K562 (cell line): ENCODE measurements at regions not wholly inside any gene's neighbourhood (a gene's known extent, or its start where the extent isn't known, plus 50 kb on each side); places are given as distances from the start of the nearest gene placed in this dataset.

ENCODE experiments used
- ATAC-seq: fragments of 200-7000 bp; cut with Tn5 transposase; 3 replicates; pipeline ENCODE4 v1.9.1; 2020; ENCODE audit warnings: moderate library complexity
- BruUV-seq: library from RNA; stranded (reverse); fragments of 400-500 nt; replicated peaks from 2 replicates; lab custom pipeline; 2021; lab: Mats Ljungman, UMichigan
- CTCF ChIA-PET: fragments of 300-600 bp; formaldehyde crosslinking; extraction: SDS; loops from one replicate; lab custom pipeline; 2021; ENCODE audit warnings: low intra/inter-chr PET ratio; lab: Yijun Ruan, JAX
- POLR2A ChIA-PET: fragments of 300-600, 350-650 bp; sonication (Branson Sonifier 250); formaldehyde crosslinking; extraction: SDS; loops from one replicate; lab custom pipeline; 2021; ENCODE audit warnings: antibody characterized with exemption, inconsistent platforms; lab: Yijun Ruan, JAX
- DNase-seq, 4 experiments: peaks; one replicate each; pipeline versions ENCODE4 v3.0.0 to v3.0.0-alpha.2; 2011 to 2018; ENCODE audit warnings: low spot score in 3 of 4, mixed read lengths in 3 of 4; ENCODE audit errors: extremely low read depth in 1 of 4
- FAIRE-seq: peaks from 2 replicates; lab custom pipeline; 2011; peaks lifted over from hg19 to GRCh38; lab: Jason Lieb, UNC
- H2AFZ ChIP-seq: 2 replicates; pipeline ENCODE4 v1.6.0; 2011; ENCODE audit warnings: low read depth, low read length, control low read depth, inconsistent platforms
- H3K27ac ChIP-seq: fragments of 200-600 bp; 3 replicates; pipeline ENCODE4 v1.8.0; 2011; ENCODE audit warnings: low read depth, mild to moderate bottlenecking, control low read depth, inconsistent platforms, low read length, moderate library complexity, mixed read lengths; ENCODE audit errors: extremely low read depth
- H3K27me3 ChIP-seq, 2 experiments: fragments of 300-600 bp in 1 of 2; 2 replicates in 1 of 2; 3 replicates in 1 of 2; pipeline versions ENCODE4 v1.6.0 to v1.8.0; 2011; ENCODE audit warnings: inconsistent platforms in 2 of 2, low read length in 2 of 2, mild to moderate bottlenecking in 1 of 2, mixed read lengths in 1 of 2, moderate library complexity in 1 of 2; ENCODE audit not compliant: control insufficient read depth in 2 of 2, insufficient read depth in 2 of 2
- H3K36me3 ChIP-seq: fragments of 300-600 bp; 3 replicates; pipeline ENCODE4 v1.8.0; 2011; ENCODE audit warnings: mild to moderate bottlenecking, low read length, inconsistent platforms; ENCODE audit not compliant: control insufficient read depth, insufficient read depth
- H3K4me1 ChIP-seq, 2 experiments: fragments of 200-600 bp in 1 of 2; replicated peaks in 1 of 2; 2 replicates in 1 of 2; 3 replicates in 1 of 2; pipeline versions ENCODE4 v1.5.1 to v1.8.0; 2011; ENCODE audit warnings: inconsistent platforms in 2 of 2, low read length in 2 of 2, mild to moderate bottlenecking in 1 of 2, mixed read lengths in 1 of 2, moderate library complexity in 1 of 2; ENCODE audit not compliant: control insufficient read depth in 2 of 2, insufficient read depth in 2 of 2
- H3K4me2 ChIP-seq: 2 replicates; pipeline ENCODE4 v1.6.1; 2011; ENCODE audit warnings: low read length, control low read depth, inconsistent platforms, mixed read lengths; ENCODE audit not compliant: insufficient read depth
- H3K4me3 ChIP-seq: fragments of 200-600 bp; sonication (generic), shearing (Covaris generic); 2 replicates; pipeline ENCODE4 v1.5.1; 2016; ENCODE audit warnings: control low read depth, inconsistent platforms
- H3K79me2 ChIP-seq: fragments of 200-600 bp; 3 replicates; pipeline ENCODE4 v1.8.0; 2011; ENCODE audit warnings: low read length, inconsistent platforms; ENCODE audit not compliant: control insufficient read depth, insufficient read depth
- H3K9ac ChIP-seq, 2 experiments: 2 replicates each; pipeline versions ENCODE4 v1.6.0 to v1.6.1; 2011; ENCODE audit warnings: low read depth in 2 of 2, low read length in 2 of 2, control low read depth in 1 of 2, inconsistent platforms in 1 of 2, mild to moderate bottlenecking in 1 of 2, mixed read lengths in 1 of 2; ENCODE audit not compliant: insufficient read depth in 1 of 2
- H3K9me1 ChIP-seq: one replicate; pipeline ENCODE4 v1.6.0; 2011; ENCODE audit warnings: inconsistent platforms, mild to moderate bottlenecking, low read length, moderate library complexity; ENCODE audit not compliant: control insufficient read depth, insufficient read depth
- H3K9me3 ChIP-seq: replicated peaks from 2 replicates; pipeline ENCODE4 v1.5.1; 2011; ENCODE audit warnings: low read depth, low read length, inconsistent platforms; ENCODE audit not compliant: control insufficient read depth, insufficient read depth
- H4K20me1 ChIP-seq: replicated peaks from 2 replicates; pipeline ENCODE4 v1.6.1; 2011; ENCODE audit warnings: low read length, inconsistent platforms, mixed read lengths; ENCODE audit not compliant: control insufficient read depth, insufficient read depth
- JUNB ChIP-seq: fragments of 450-650 bp; formaldehyde crosslinking; conservative IDR thresholded peaks from 2 replicates; pipeline ENCODE4 v1.4.0; 2020; ENCODE audit warnings: mild to moderate bottlenecking
- KLF6 ChIP-seq: fragments of 250-450 bp; sonication (Bioruptor Pico); IDR thresholded peaks from 2 replicates; pipeline ENCODE4 v1.4.0; 2020; ENCODE audit warnings: mild to moderate bottlenecking, moderate library complexity, borderline replicate concordance
- SNIP1 ChIP-seq: fragments of 450-650 bp; IDR thresholded peaks from 2 replicates; pipeline ENCODE4 v1.7.1; 2017; ENCODE audit warnings: low read depth, mild to moderate bottlenecking
- SRSF1 ChIP-seq: fragments of 200-400 bp; formaldehyde crosslinking; IDR thresholded peaks from 2 replicates; pipeline ENCODE4 v1.6.1; 2017; ENCODE audit warnings: mild to moderate bottlenecking, low read depth, low read length, moderate library complexity
- ZBTB1 ChIP-seq: sonication (generic); formaldehyde crosslinking; IDR thresholded peaks from 2 replicates; pipeline ENCODE4 v1.8.1; 2023; ENCODE audit warnings: missing genetic modification reagents, low read depth, mild to moderate bottlenecking, borderline replicate concordance
- ZNF445 ChIP-seq: fragments of 250-450 bp; sonication (Bioruptor Pico); IDR thresholded peaks from 2 replicates; pipeline ENCODE4 v1.4.0; 2020; ENCODE audit warnings: low read depth, mild to moderate bottlenecking, moderate library complexity
- WGBS: fragments of 100-300 bp; shearing (Covaris generic); methylation state at CpG from one replicate; pipeline ENCODE4 v1.1.6; 2016; ENCODE audit warnings: low coverage, mixed read lengths; ENCODE audit not compliant: insufficient coverage; ENCODE audit errors: missing lambda C conversion rate; 5-methylcytosine and 5-hydroxymethylcytosine counted together
- in situ Hi-C: fragments of 300-500 bp; cut with MboI; formaldehyde crosslinking; loops from 4 replicates; pipeline ENCODE4 v1.15.0; 2018; ENCODE audit warnings: inconsistent platforms, mixed read lengths
- intact Hi-C: fragments of 100-400 bp; cut with micrococcal nuclease; formaldehyde crosslinking; loops from 2 replicates; pipeline ENCODE4 v1.14.2; 2022
- TF ChIP-seq, protein P1 (sequence below): sonication (generic); formaldehyde crosslinking; IDR thresholded peaks from 2 replicates; pipeline ENCODE4 v1.5.0; 2020; ENCODE audit warnings: missing genetic modification reagents

DNA sequence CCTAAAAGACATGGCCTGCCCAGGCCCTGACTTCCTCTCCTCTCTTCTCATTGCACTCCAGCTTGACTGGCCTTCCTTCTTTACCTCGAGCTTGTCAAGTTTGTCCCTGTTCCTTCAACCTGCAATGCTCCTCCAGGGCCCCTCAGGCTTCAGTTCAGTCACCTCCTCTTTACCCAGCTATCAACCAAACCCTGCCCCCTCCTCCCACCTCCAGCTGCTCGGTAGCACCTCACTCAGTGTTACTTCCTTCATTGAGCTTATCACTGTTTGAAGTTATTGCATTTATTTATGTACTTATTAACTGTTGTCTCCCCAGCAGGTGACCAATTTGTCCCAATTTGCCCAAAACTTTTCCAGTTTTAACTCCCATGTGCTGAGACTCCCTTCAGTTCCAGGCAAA, 95.8 kb upstream of the UBE2E1 start:
- Histone ChIP-seq H3K27ac (no peak overlapping the region), H3K9me1 (no peaks in the 10 kb centered on the region), H3K9ac (no peak overlapping the region), H3K9me3 (no peaks in the 10 kb centered on the region), H3K36me3 (no peaks in the 10 kb centered on the region), H4K20me1 (no peaks in the 10 kb centered on the region), H3K79me2 (no peaks in the 10 kb centered on the region), H3K27me3 (peaks cover 14 to 31% of the 10 kb centered on the region in 2 experiments; a peak in 4 of 5 replicates), H3K4me1 (no peaks in the 10 kb centered on the region), H2AFZ (no peak overlapping the region), H3K4me2 (no peak overlapping the region), H3K4me3 (no peak overlapping the region)
- in situ Hi-C loops: no loop called here
- intact Hi-C loops: loop anchor here (10.0 kb wide), 1 partner anchor 165 kb away; no protein-coding TSS in a partner anchor
- 0% methylated on average over 2 of the region's 2 CpGs for WGBS
- BruUV-seq: no TSS peak
- ChIA-PET POLR2A (interaction anchor here (0.7 to 1.4 kb wide), 3 partner anchors 13 to 627 kb away, joined by 3 to 4 read pairs (median 3); no protein-coding TSS in a partner anchor), CTCF (no interaction called here)
- DNase-seq (no peak), FAIRE-seq (no peak), ATAC-seq (peak; percentile 34; the same call in 2 of the 3 replicates)
- TF ChIP-seq SRSF1: no peak
- no peak for TF ChIP-seq ZBTB1 (CRISPR knock-in tag)
- no peak for TF ChIP-seq KLF6 (CRISPR knock-in tag)
- TF ChIP-seq SNIP1: no peak
- TF ChIP-seq, protein P1, sequence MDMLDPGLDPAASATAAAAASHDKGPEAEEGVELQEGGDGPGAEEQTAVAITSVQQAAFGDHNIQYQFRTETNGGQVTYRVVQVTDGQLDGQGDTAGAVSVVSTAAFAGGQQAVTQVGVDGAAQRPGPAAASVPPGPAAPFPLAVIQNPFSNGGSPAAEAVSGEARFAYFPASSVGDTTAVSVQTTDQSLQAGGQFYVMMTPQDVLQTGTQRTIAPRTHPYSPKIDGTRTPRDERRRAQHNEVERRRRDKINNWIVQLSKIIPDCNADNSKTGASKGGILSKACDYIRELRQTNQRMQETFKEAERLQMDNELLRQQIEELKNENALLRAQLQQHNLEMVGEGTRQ (CRISPR knock-in tag): no peak
- TF ChIP-seq JUNB (CRISPR knock-in tag): no peak
- no peak for TF ChIP-seq ZNF445 (CRISPR knock-in tag)
